Nucleus accumbens (tissue), 56 donors: ENCODE measurements at regions not wholly inside any gene's neighbourhood (a gene's known extent, or its start where the extent isn't known, plus 50 kb on each side); places are given as distances from the start of the nearest gene placed in this dataset.
"Not testable (repeated sequence)": the region's sequence is repeated elsewhere in the genome, so short reads cannot be mapped to it uniquely, and the experiment has no call there.

Experiments used
- DNase-seq, 56 donors: peaks; one replicate each; lab custom pipeline; 2025; lab: John Stamatoyannopoulos, UW

- DNase-seq, result not testable (repeated sequence)
Measured at GRCh38 chr11:3583476-3583875, 58.3 kb downstream of the ART5 start.

- not testable (repeated sequence) for DNase-seq
Measured at GRCh38 chr11:3581389-3581725, 60.4 kb downstream of the ART5 start.

GRCh38 chr11:3580487-3581388 is 61.1 kb downstream of the ART5 start:
- DNase-seq, result peak in 12 of 56 donors; percentile 1 to 47 (median 8)

GRCh38 chr11:3579600-3580459 is 62.0 kb downstream of the ART5 start:
- DNase-seq, result not testable (repeated sequence)

GRCh38 chr11:3576066-3576604 is 65.7 kb downstream of the ART5 start:
- not testable (repeated sequence) for DNase-seq

GRCh38 chr11:3572976-3573647 is 68.7 kb downstream of the ART5 start:
- not testable (repeated sequence) for DNase-seq

GRCh38 chr11:3571752-3572151 is 70.0 kb downstream of the ART5 start:
- not testable (repeated sequence) for DNase-seq

GRCh38 chr11:3565838-3566237 is 76.0 kb downstream of the ART5 start:
- DNase-seq, result not testable (repeated sequence)

GRCh38 chr11:3564383-3564782 is 77.4 kb downstream of the ART5 start:
- DNase-seq, result not testable (repeated sequence)

- not testable (repeated sequence) for DNase-seq
Measured at GRCh38 chr11:3554621-3555020, 87.2 kb downstream of the ART5 start.

- not testable (repeated sequence) for DNase-seq
Measured at GRCh38 chr11:3544990-3545389, 96.8 kb downstream of the ART5 start.

GRCh38 chr11:3538220-3538619 is 103.6 kb downstream of the ART5 start:
- not testable (repeated sequence) for DNase-seq

- not testable (repeated sequence) for DNase-seq
Measured at GRCh38 chr11:3537254-3537653, 104.5 kb downstream of the ART5 start.

- not testable (repeated sequence) for DNase-seq
Measured at GRCh38 chr11:3532958-3533357, 108.8 kb downstream of the ART5 start.

- DNase-seq, result not testable (repeated sequence)
Measured at GRCh38 chr11:3531280-3531679, 110.5 kb downstream of the ART5 start.

- DNase-seq, result not testable (repeated sequence)
Measured at GRCh38 chr11:3523567-3523966, 118.2 kb downstream of the ART5 start.

GRCh38 chr11:3520905-3521304 is 120.9 kb downstream of the ART5 start:
- DNase-seq, result not testable (repeated sequence)

GRCh38 chr11:3519841-3520240 is 122.0 kb downstream of the ART5 start:
- not testable (repeated sequence) for DNase-seq

GRCh38 chr11:3516934-3517567 is 124.7 kb downstream of the ART5 start:
- DNase-seq, result not testable (repeated sequence)
